ENCODE measurements at regions not wholly inside any gene's neighbourhood (a gene's known extent, or its start where the extent isn't known, plus 50 kb on each side); places are given as distances from the start of the nearest gene placed in this dataset.

- TF ChIP-seq CTCF (IDR thresholded peaks at IDR 0.05) (no peak), NR2C2 (CRISPR knock-in tag; IDR thresholded peaks at IDR 0.05) (no peak), FOXP4 (CRISPR knock-in tag; IDR thresholded peaks at IDR 0.05) (no peak), PREB (CRISPR knock-in tag; IDR thresholded peaks at IDR 0.05; ENCODE audit: borderline replicate concordance) (no peak), FOXP1 (CRISPR knock-in tag; IDR thresholded peaks at IDR 0.05; ENCODE audit: borderline replicate concordance) (no peak), CREM (CRISPR knock-in tag; IDR thresholded peaks at IDR 0.05) (no peak), ZNF121 (CRISPR knock-in tag; IDR thresholded peaks at IDR 0.05) (no peak), ATF2 (CRISPR knock-in tag; IDR thresholded peaks at IDR 0.05; ENCODE audit: borderline replicate concordance, low read depth) (no peak), CREB1 (CRISPR knock-in tag; IDR thresholded peaks at IDR 0.05) (no peak), MAX (CRISPR knock-in tag; IDR thresholded peaks at IDR 0.05) (no peak)
Measured at GRCh38 chr11:103829596-103829995, 206.8 kb upstream of the DDI1 start.
